Mesenchymal stem cell (in vitro differentiated cells and primary cell): ENCODE measurements at regions not wholly inside any gene's neighbourhood (a gene's known extent, or its start where the extent isn't known, plus 50 kb on each side); places are given as distances from the start of the nearest gene placed in this dataset.

Experiments
- DNase-seq: peaks from one replicate; pipeline ENCODE4 v3.0.0-alpha.2; 2013
- H2AFZ ChIP-seq: one replicate; pipeline ENCODE4 v1.6.1; 2013; ENCODE audit warnings: low read depth, mild to moderate bottlenecking, control low read depth, inconsistent platforms, low read length, moderate library complexity
- H2AK5ac ChIP-seq: 2 replicates; pipeline ENCODE4 v1.6.1; 2013; ENCODE audit warnings: low read length, moderate library complexity, mild to moderate bottlenecking, inconsistent platforms; ENCODE audit not compliant: severe bottlenecking
- H2BK120ac ChIP-seq: one replicate; pipeline ENCODE4 v1.6.1; 2013; ENCODE audit warnings: low read depth, mild to moderate bottlenecking, inconsistent platforms, low read length, moderate library complexity
- H2BK12ac ChIP-seq, 2 experiments: one replicate each; pipeline ENCODE4 v1.6.1; 2013; ENCODE audit warnings: inconsistent platforms in 2 of 2, low read length in 2 of 2, mild to moderate bottlenecking in 2 of 2, moderate library complexity in 2 of 2, control low read depth in 1 of 2
- H2BK15ac ChIP-seq: one replicate; pipeline ENCODE4 v1.6.1; 2013; ENCODE audit warnings: mild to moderate bottlenecking, low read depth, inconsistent platforms; ENCODE audit not compliant: poor library complexity, severe bottlenecking
- H2BK5ac ChIP-seq: 2 replicates; pipeline ENCODE4 v1.6.1; 2013; ENCODE audit warnings: low read depth, mild to moderate bottlenecking, low read length, control low read depth, inconsistent platforms; ENCODE audit not compliant: poor library complexity, severe bottlenecking
- H3K14ac ChIP-seq, 2 experiments: one replicate each; pipeline ENCODE4 v1.6.1; 2013; ENCODE audit warnings: inconsistent platforms in 2 of 2, low read length in 2 of 2, control low read depth in 1 of 2, mild to moderate bottlenecking in 1 of 2, moderate library complexity in 1 of 2
- H3K18ac ChIP-seq, 2 experiments: one replicate each; pipeline ENCODE4 v1.6.1; 2013; ENCODE audit warnings: inconsistent platforms in 2 of 2, low read length in 2 of 2, control low read depth in 1 of 2, low read depth in 1 of 2, mild to moderate bottlenecking in 1 of 2
- H3K23ac ChIP-seq, 2 experiments: one replicate each; pipeline ENCODE4 v1.6.1; 2013; ENCODE audit warnings: inconsistent platforms in 2 of 2, low read length in 2 of 2, mild to moderate bottlenecking in 2 of 2, moderate library complexity in 2 of 2, control low read depth in 1 of 2
- H3K27ac ChIP-seq: 2 replicates; pipeline ENCODE4 v1.5.1; 2013; ENCODE audit warnings: mild to moderate bottlenecking, moderate library complexity, low read length, control low read depth, inconsistent platforms; ENCODE audit not compliant: poor library complexity, severe bottlenecking
- H3K27me3 ChIP-seq, 2 experiments: 2 replicates each; pipeline versions ENCODE4 v1.6.1 to v1.7.0; 2013; ENCODE audit warnings: low read length in 2 of 2, mild to moderate bottlenecking in 2 of 2, moderate library complexity in 2 of 2, control low read depth in 1 of 2, inconsistent platforms in 1 of 2; ENCODE audit not compliant: control insufficient read depth in 1 of 2, insufficient read depth in 1 of 2
- H3K36me3 ChIP-seq, 2 experiments: 2 replicates each; pipeline versions ENCODE4 v1.6.1 to v1.7.0; 2013; ENCODE audit warnings: low read length in 2 of 2, control low read depth in 1 of 2, inconsistent platforms in 1 of 2, low read depth in 1 of 2, mild to moderate bottlenecking in 1 of 2; ENCODE audit not compliant: insufficient read depth in 2 of 2, control insufficient read depth in 1 of 2
- H3K4ac ChIP-seq, 2 experiments: one replicate each; pipeline ENCODE4 v1.6.1; 2013; ENCODE audit warnings: inconsistent platforms in 2 of 2, low read length in 2 of 2, mild to moderate bottlenecking in 2 of 2, moderate library complexity in 2 of 2, control low read depth in 1 of 2, low read depth in 1 of 2
- H3K4me1 ChIP-seq: 2 replicates; pipeline ENCODE4 v1.6.1; 2013; ENCODE audit warnings: low read depth, low read length, control low read depth; ENCODE audit not compliant: control insufficient read depth, insufficient read depth
- H3K4me2 ChIP-seq: 2 replicates; pipeline ENCODE4 v1.6.1; 2013; ENCODE audit warnings: low read length, mild to moderate bottlenecking, inconsistent platforms; ENCODE audit not compliant: poor library complexity, severe bottlenecking
- H3K4me3 ChIP-seq, 2 experiments: 2 replicates each; pipeline versions ENCODE4 v1.5.1 to v1.7.0; 2013; ENCODE audit warnings: low read length in 2 of 2, mild to moderate bottlenecking in 2 of 2, control low read depth in 1 of 2, low read depth in 1 of 2; ENCODE audit not compliant: insufficient read depth in 1 of 2
- H3K79me1 ChIP-seq: replicated peaks from 2 replicates; pipeline ENCODE4 v1.6.1; 2013; ENCODE audit warnings: mild to moderate bottlenecking, control low read depth, low read length, inconsistent platforms; ENCODE audit not compliant: poor library complexity, severe bottlenecking
- H3K9ac ChIP-seq: 2 replicates; pipeline ENCODE4 v1.7.0; 2013; ENCODE audit warnings: mild to moderate bottlenecking, low read length, moderate library complexity
- H3K9me3 ChIP-seq: 2 replicates; pipeline ENCODE4 v1.7.0; 2013; ENCODE audit warnings: mild to moderate bottlenecking, low read length; ENCODE audit not compliant: control insufficient read depth
- H4K8ac ChIP-seq: one replicate; pipeline ENCODE4 v1.6.1; 2013; ENCODE audit warnings: inconsistent platforms, mild to moderate bottlenecking, low read length, moderate library complexity
- H4K91ac ChIP-seq: one replicate; pipeline ENCODE4 v1.6.1; 2013; ENCODE audit warnings: mild to moderate bottlenecking, low read length, inconsistent platforms
- WGBS: methylation state at CpG from one replicate; pipeline ENCODE4 v1.1.7; 2013; ENCODE audit warnings: mixed read lengths; 5-methylcytosine and 5-hydroxymethylcytosine counted together

- Histone ChIP-seq H3K9ac (no peak overlapping the region), H3K23ac (no peak overlapping the region), H3K4me3 (no peak overlapping the region), H2AK5ac (no peak overlapping the region), H3K4ac (no peak overlapping the region), H3K4me2 (no peak overlapping the region), H3K36me3 (no peaks in the 10 kb centered on the region), H4K91ac (no peak overlapping the region), H3K27ac (no peak overlapping the region), H2BK15ac (no peak overlapping the region), H3K9me3 (no peaks in the 10 kb centered on the region), H2BK5ac (no peak overlapping the region), H3K14ac (no peak overlapping the region), H3K4me1 (no peaks in the 10 kb centered on the region), H4K8ac (no peak overlapping the region), H2BK120ac (no peak overlapping the region), H3K27me3 (peaks cover 3 to 10% of the 10 kb centered on the region in 2 experiments), H2AFZ (no peak overlapping the region), H3K18ac (no peak overlapping the region), H3K79me1 (no peaks in the 10 kb centered on the region), H2BK12ac (no peak overlapping the region)
- DNase-seq = no peak
- WGBS = 100% methylated on average over 1 of the region's 1 CpG
These were observed 153.0 kb downstream of the RAP2A start for GRCh38 chr13:97586941-97587340.

- Histone ChIP-seq H3K4ac (no peak overlapping the region), H4K8ac (no peak overlapping the region), H3K79me1 (no peaks in the 10 kb centered on the region), H3K23ac (no peak overlapping the region), H3K4me3 (no peak overlapping the region), H3K9me3 (no peaks in the 10 kb centered on the region), H3K4me2 (no peak overlapping the region), H3K36me3 (no peaks in the 10 kb centered on the region), H2BK5ac (no peak overlapping the region), H3K18ac (no peak overlapping the region), H3K4me1 (no peaks in the 10 kb centered on the region), H3K27ac (no peak overlapping the region), H3K14ac (no peak overlapping the region), H2AK5ac (no peak overlapping the region), H2BK15ac (no peak overlapping the region), H3K27me3 (peaks cover 6 to 10% of the 10 kb centered on the region in 2 experiments), H3K9ac (no peak overlapping the region), H4K91ac (no peak overlapping the region), H2BK120ac (no peak overlapping the region), H2BK12ac (no peak overlapping the region), H2AFZ (no peak overlapping the region)
- WGBS = 65% methylated on average over 1 of the region's 1 CpG
- no peak for DNase-seq
These were observed 155.0 kb downstream of the RAP2A start for GRCh38 chr13:97588993-97589392.

- Histone ChIP-seq H3K18ac (peak overlapping the region in 1 of 2 experiments; percentile 21), H3K23ac (no peak overlapping the region), H3K4me2 (no peak overlapping the region), H2BK120ac (no peak overlapping the region), H4K8ac (no peak overlapping the region), H3K27ac (no peak overlapping the region), H3K4me1 (no peaks in the 10 kb centered on the region), H3K9ac (no peak overlapping the region), H2BK5ac (no peak overlapping the region), H2BK15ac (no peak overlapping the region), H3K4me3 (no peak overlapping the region), H2AK5ac (no peak overlapping the region), H3K14ac (no peak overlapping the region), H3K79me1 (no peaks in the 10 kb centered on the region), H3K9me3 (peaks cover 16% of the 10 kb centered on the region), H3K36me3 (no peaks in the 10 kb centered on the region), H2AFZ (no peak overlapping the region), H2BK12ac (no peak overlapping the region), H4K91ac (no peak overlapping the region), H3K4ac (no peak overlapping the region), H3K27me3 (no peaks in the 10 kb centered on the region)
- peak; percentile 92 for DNase-seq
- WGBS = 0% methylated on average over 2 of the region's 3 CpGs
These were observed 166.6 kb downstream of the RAP2A start for GRCh38 chr13:97600458-97601075.

GRCh38 chr13:97615266-97615665, 181.3 kb downstream of the RAP2A start:
- Histone ChIP-seq H4K91ac (no peak overlapping the region), H3K18ac (no peak overlapping the region), H3K9me3 (no peaks in the 10 kb centered on the region)

More at GRCh38 chr13:97615266-97615665, 181.3 kb downstream of the RAP2A start:
- DNase-seq = no peak
- no peaks in the 10 kb centered on the region for H3K79me1 ChIP-seq
- H3K14ac ChIP-seq = no peak overlapping the region
- no peak overlapping the region for H3K4ac ChIP-seq
- H3K36me3 ChIP-seq = no peaks in the 10 kb centered on the region
- H2BK15ac ChIP-seq = no peak overlapping the region
- H3K27me3 ChIP-seq = peaks cover 0 to 6% of the 10 kb centered on the region in 2 experiments
- H2AFZ ChIP-seq = no peak overlapping the region
- WGBS = 76% methylated on average over 3 of the region's 3 CpGs
- no peaks in the 10 kb centered on the region for H3K4me1 ChIP-seq
- H2BK5ac ChIP-seq = no peak overlapping the region
- no peak overlapping the region for H3K23ac ChIP-seq
- H2AK5ac ChIP-seq = no peak overlapping the region
- no peak overlapping the region for H2BK12ac ChIP-seq
- no peak overlapping the region for H3K4me3 ChIP-seq
- H3K27ac ChIP-seq = no peak overlapping the region
- no peak overlapping the region for H4K8ac ChIP-seq
- no peak overlapping the region for H2BK120ac ChIP-seq
- no peak overlapping the region for H3K9ac ChIP-seq
- H3K4me2 ChIP-seq = no peak overlapping the region
